ENCODE measurements at regions not wholly inside any gene's neighbourhood (a gene's known extent, or its start where the extent isn't known, plus 50 kb on each side); places are given as distances from the start of the nearest gene placed in this dataset.

DNA sequence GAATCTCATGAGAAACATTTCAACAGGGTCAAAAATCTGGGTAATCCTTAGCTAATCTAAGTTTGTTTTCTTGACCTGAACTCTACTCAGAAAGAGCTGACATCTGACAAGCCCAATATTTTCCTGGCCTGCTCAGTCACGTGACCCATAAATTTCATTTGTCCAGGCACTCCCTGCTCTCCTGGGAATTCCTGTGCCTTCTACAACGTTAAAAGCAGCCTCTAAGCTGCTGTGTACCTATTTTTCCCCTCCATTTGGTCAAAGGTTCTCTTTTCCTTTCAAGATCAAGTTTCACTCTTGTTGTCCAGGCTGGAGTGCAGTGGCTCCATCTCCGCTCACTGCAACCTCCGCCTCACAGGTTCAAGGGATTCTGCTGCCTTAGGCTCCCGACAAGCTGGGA lies 148.8 kb upstream of the ABCA1 start:
- Histone ChIP-seq H3K4me3 (ENCODE audit: low read length) (no peak overlapping the region), H3K9me3 (ENCODE audit: control insufficient read depth, low read length) (no peaks in the 10 kb centered on the region), H3K27me3 (replicated peaks; ENCODE audit: control insufficient read depth, insufficient read depth, low read length) (no peaks in the 10 kb centered on the region), H3K4me1 (ENCODE audit: control insufficient read depth, insufficient read depth, low read length) (peaks cover 23% of the 10 kb centered on the region), H3K9ac (ENCODE audit: low read length) (no peak overlapping the region), H3K36me3 (ENCODE audit: control insufficient read depth, insufficient read depth, low read length, severe bottlenecking) (no peaks in the 10 kb centered on the region)
- DNase-seq (ENCODE audit: low read depth) = no peak

DNA sequence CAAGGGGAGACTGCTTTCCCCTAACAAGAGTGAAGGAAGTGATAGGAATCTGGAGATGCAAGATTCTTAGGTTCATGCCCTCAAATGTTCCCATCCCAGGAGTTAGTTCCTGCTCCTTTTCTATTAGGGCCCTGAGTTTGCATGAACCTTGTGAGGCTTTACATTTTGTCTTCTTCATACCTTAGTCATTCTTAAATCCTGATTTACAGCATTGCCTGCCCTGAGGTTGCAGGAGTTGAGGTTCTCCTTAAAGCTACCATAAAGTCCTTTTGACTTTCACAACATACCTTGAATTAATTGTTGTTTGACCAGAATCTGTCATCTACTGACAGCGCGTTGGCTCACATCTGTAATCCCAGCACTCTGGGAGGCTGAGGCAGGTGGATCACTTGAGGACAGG lies 151.5 kb upstream of the ABCA1 start:
- no peak overlapping the region for H3K9ac ChIP-seq (ENCODE audit: low read length)
- no peaks in the 10 kb centered on the region for H3K27me3 ChIP-seq (replicated peaks; ENCODE audit: control insufficient read depth, insufficient read depth, low read length)
- DNase-seq (ENCODE audit: low read depth) = no peak

DNA sequence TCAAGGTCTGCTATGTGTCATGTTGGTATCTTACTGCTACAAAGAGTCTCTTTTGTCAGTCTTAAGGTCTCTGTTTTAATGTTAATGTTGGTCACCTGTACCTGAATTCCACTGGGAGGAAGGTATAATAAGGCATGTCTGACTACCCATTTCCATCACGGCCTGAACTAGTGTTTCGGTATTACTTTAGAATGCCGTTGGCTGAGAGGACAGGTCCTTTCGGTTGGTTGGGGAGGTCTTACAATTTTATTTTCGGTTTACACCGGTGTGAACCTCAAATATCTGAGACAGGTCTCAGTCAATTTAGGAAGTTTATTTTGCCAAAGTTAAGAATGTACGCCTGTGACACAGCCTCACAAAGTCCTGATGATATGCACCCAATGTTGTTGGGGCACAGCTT lies 154.9 kb upstream of the ABCA1 start:
- no peaks in the 10 kb centered on the region for H3K27me3 ChIP-seq (replicated peaks; ENCODE audit: control insufficient read depth, insufficient read depth, low read length)
- no peak overlapping the region for H3K9ac ChIP-seq (ENCODE audit: low read length)
- H3K36me3 ChIP-seq (ENCODE audit: control insufficient read depth, insufficient read depth, low read length, severe bottlenecking) = no peaks in the 10 kb centered on the region
- no peak for DNase-seq (ENCODE audit: low read depth)
- H3K9me3 ChIP-seq (ENCODE audit: control insufficient read depth, low read length) = no peaks in the 10 kb centered on the region
- no peaks in the 10 kb centered on the region for H3K4me1 ChIP-seq (ENCODE audit: control insufficient read depth, insufficient read depth, low read length)
- no peak overlapping the region for H3K4me3 ChIP-seq (ENCODE audit: low read length)

More for the DNA sequence above, 151.5 kb upstream of the ABCA1 start:
- H3K4me1 ChIP-seq (ENCODE audit: control insufficient read depth, insufficient read depth, low read length) = peaks cover 7% of the 10 kb centered on the region
- H3K4me3 ChIP-seq (ENCODE audit: low read length) = no peak overlapping the region
- no peaks in the 10 kb centered on the region for H3K36me3 ChIP-seq (ENCODE audit: control insufficient read depth, insufficient read depth, low read length, severe bottlenecking)
- no peaks in the 10 kb centered on the region for H3K9me3 ChIP-seq (ENCODE audit: control insufficient read depth, low read length)

DNA sequence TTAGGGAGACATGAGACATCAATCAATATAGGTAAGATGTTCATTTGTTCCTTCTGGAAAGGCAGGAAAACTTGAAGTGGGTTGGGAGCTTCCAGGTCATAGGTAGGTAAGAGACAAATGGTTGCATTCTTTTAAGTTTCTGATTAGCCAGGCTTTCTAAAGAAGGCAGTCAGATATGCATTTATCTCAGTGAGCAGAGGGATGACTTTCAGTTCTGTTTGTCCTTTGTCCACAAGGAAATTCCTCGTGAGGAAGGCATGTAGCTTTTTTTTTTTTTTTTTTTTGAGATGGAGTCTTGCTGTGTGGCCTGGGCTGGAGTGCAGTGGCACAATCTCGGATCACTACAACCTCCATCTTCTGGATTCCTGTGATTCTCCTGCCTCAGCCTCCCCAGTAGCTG lies 155.3 kb upstream of the ABCA1 start:
- no peak overlapping the region for H3K4me3 ChIP-seq (ENCODE audit: low read length)
- H3K4me1 ChIP-seq (ENCODE audit: control insufficient read depth, insufficient read depth, low read length) = no peaks in the 10 kb centered on the region
- no peaks in the 10 kb centered on the region for H3K9me3 ChIP-seq (ENCODE audit: control insufficient read depth, low read length)
- DNase-seq (ENCODE audit: low read depth) = peak; percentile 8
- no peaks in the 10 kb centered on the region for H3K27me3 ChIP-seq (replicated peaks; ENCODE audit: control insufficient read depth, insufficient read depth, low read length)
- H3K36me3 ChIP-seq (ENCODE audit: control insufficient read depth, insufficient read depth, low read length, severe bottlenecking) = no peaks in the 10 kb centered on the region
- no peak overlapping the region for H3K9ac ChIP-seq (ENCODE audit: low read length)

DNA sequence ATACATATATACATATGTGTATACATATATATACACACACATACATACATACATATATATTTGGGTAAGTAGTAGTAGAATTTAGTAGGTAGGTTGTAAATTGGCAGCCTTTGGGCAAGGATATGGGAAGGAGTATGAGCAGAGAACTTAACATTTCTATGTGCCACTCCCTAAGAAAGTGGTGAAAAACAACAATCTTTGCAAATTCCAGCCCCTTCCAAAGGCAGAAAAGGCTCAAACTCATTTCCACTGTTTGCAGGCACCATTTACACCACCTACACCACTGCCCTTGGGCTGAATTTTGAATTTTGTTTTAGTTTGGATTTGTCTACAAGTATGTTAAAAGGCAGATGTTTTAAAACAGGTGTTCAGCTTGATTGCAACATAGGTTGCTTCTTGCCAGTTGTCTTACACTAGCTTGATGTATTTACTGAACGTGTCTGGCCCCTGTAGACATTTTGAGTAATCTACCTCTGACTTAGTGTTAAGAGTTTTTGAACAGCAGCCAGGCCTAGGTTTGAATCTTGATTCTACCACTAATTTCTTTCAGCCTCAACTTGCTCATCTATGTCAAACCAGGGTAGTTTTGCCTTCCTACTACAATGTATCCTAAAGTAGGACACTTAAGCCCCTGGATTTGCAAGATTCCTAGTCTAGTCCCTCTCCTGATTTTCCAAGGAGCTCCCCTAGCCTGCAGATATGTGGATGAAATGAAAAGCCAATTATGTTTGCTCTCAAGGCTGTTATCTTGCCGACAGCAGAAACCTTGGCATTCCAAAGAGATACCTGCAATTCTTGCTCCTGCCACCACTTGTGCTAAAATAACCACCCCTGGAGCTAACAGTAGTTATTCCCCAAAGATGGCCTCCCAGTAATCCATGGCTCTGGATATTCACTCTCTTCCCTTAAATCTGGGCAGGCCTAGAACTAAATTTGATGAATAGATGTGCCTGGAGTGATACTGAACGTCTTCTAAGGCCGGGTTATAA lies 156.2 kb upstream of the SLC44A1 start:
- Histone ChIP-seq H3K27me3 (replicated peaks; ENCODE audit: control insufficient read depth, insufficient read depth, low read length) (no peaks in the 10 kb centered on the region), H3K4me1 (ENCODE audit: control insufficient read depth, insufficient read depth, low read length) (peaks cover 18% of the 10 kb centered on the region), H3K9me3 (ENCODE audit: control insufficient read depth, low read length) (peaks cover 6% of the 10 kb centered on the region), H3K4me3 (ENCODE audit: low read length) (no peak overlapping the region), H3K36me3 (ENCODE audit: control insufficient read depth, insufficient read depth, low read length, severe bottlenecking) (no peaks in the 10 kb centered on the region), H3K9ac (ENCODE audit: low read length) (no peak overlapping the region)
- DNase-seq (ENCODE audit: low read depth) = no peak

DNA sequence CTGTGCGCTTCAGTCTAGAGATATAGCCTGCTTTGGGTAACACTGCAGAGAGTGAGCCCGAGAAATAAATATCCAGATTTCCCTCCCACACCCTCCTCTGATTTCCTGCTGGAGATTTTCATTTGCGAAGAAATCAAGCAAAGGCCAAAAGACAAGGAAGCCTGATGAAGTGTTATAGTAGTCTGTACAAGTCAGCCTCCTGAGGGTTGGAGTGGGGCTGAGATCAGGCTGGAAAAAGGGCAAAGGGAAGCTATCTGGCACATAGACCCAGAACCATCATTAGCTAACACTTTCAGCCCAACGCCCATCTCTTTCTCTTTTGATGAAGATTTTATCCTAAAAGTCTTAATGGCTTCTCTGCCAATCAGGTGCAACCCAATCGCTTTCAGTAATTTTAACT lies 154.6 kb upstream of the SLC44A1 start:
- no peak for DNase-seq (ENCODE audit: low read depth)
- Histone ChIP-seq H3K9ac (ENCODE audit: low read length) (no peak overlapping the region), H3K27me3 (replicated peaks; ENCODE audit: control insufficient read depth, insufficient read depth, low read length) (no peaks in the 10 kb centered on the region), H3K9me3 (ENCODE audit: control insufficient read depth, low read length) (peaks cover 6% of the 10 kb centered on the region), H3K4me1 (ENCODE audit: control insufficient read depth, insufficient read depth, low read length) (peaks cover 18% of the 10 kb centered on the region), H3K36me3 (ENCODE audit: control insufficient read depth, insufficient read depth, low read length, severe bottlenecking) (no peaks in the 10 kb centered on the region), H3K4me3 (ENCODE audit: low read length) (no peak overlapping the region)

DNA sequence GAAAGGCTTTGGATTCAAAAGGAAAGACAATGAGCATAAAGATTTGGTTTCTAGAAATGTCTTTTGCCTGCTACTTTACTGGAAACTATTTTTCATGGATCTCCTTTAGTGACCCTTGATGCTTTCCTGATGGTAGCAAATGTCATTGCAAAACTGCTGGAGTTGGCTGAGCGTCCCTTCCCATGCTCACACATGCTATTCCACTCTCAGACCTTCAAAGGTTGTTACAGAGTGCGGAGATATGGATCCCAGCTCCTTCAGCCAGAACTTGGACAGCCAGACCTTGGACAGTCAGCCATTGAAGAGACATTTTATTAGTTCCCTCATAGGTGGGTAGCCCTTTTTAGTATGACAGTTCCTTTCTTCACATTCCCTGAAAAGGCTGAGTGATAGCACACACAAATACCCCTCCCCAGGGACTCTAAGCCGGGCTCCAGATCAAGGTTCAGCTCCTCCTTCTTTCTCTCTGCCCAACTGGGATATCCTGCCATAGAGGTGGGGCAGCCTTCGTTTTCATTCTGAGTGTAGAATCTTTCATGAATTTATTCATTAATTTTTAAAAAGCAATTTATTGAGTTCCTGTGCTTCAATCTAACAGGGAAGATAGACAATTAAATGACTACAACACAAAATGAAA lies 153.3 kb upstream of the SLC44A1 start:
- peaks cover 6% of the 10 kb centered on the region for H3K9me3 ChIP-seq (ENCODE audit: control insufficient read depth, low read length)
- peak overlapping the region; percentile 14 for H3K4me3 ChIP-seq (ENCODE audit: low read length)
- DNase-seq (ENCODE audit: low read depth) = no peak

DNA sequence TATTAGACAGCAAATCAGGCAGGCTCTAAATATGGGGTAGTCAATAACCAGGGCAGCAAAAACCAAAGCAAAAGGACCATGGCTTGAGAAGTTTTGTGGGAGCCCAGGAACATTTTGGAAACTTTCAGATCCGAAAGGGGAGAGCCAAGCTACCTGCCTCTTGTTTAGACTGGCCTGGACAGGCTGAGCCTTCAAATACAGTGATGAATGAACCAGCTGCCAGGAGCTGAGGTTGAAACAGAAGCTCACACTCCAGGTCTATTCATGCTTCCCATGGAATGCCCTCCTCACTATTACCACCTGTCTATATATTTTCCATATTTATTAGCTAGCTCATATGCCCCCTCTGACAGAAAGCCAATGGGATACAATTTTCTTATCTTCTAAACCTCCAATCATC lies 150.8 kb upstream of the SLC44A1 start:
- DNase-seq (ENCODE audit: low read depth) = no peak

More for the DNA sequence above, 153.3 kb upstream of the SLC44A1 start:
- Histone ChIP-seq H3K9ac (ENCODE audit: low read length) (no peak overlapping the region), H3K4me1 (ENCODE audit: control insufficient read depth, insufficient read depth, low read length) (peaks cover 18% of the 10 kb centered on the region), H3K36me3 (ENCODE audit: control insufficient read depth, insufficient read depth, low read length, severe bottlenecking) (no peaks in the 10 kb centered on the region), H3K27me3 (replicated peaks; ENCODE audit: control insufficient read depth, insufficient read depth, low read length) (no peaks in the 10 kb centered on the region)

DNA sequence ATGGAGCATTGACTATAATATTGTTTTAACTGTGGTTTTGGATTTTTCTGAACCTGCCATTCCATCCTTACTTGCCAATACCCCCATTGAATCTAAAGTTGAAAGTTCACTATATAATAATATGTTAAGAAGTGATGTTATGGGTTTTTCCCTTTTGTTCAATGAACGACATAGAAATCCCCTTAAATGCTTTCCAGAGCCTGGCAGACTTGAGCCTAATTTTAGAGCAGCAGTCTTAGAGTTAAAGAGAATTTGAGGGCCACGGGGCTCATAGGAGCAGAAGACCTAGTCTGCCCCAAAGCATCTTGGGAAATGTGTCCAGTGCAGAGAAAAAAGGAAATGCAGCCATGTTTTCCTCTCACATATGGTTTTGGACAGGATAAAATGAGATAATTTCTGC lies 146.1 kb upstream of the SLC44A1 start:
- H3K9ac ChIP-seq (ENCODE audit: low read length) = no peak overlapping the region

More for the DNA sequence above, 150.8 kb upstream of the SLC44A1 start:
- H3K9me3 ChIP-seq (ENCODE audit: control insufficient read depth, low read length) = peaks cover 5% of the 10 kb centered on the region
- H3K36me3 ChIP-seq (ENCODE audit: control insufficient read depth, insufficient read depth, low read length, severe bottlenecking) = no peaks in the 10 kb centered on the region
- no peak overlapping the region for H3K4me3 ChIP-seq (ENCODE audit: low read length)
- H3K9ac ChIP-seq (ENCODE audit: low read length) = no peak overlapping the region
- peaks cover 18% of the 10 kb centered on the region for H3K4me1 ChIP-seq (ENCODE audit: control insufficient read depth, insufficient read depth, low read length)
- H3K27me3 ChIP-seq (replicated peaks; ENCODE audit: control insufficient read depth, insufficient read depth, low read length) = no peaks in the 10 kb centered on the region

DNA sequence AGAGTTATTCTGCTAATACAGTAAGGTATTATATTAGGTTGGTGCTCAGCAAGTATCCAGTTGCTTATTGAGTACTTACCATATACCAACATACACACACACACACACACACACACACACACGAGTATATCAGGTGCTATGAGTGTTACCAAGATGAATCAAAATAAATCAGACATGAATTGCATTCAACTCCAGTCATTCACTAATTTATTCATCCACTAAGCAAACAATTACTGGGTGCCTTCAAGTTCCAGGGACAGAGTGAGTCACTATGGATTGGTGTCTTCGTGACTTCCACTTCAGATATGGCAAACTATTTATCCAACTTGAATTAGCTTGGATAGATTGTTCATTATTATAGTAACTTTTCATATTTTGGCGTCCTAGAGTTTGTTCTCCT lies 140.7 kb upstream of the SLC44A1 start:
- no peaks in the 10 kb centered on the region for H3K9me3 ChIP-seq (ENCODE audit: control insufficient read depth, low read length)
- DNase-seq (ENCODE audit: low read depth) = no peak
- no peaks in the 10 kb centered on the region for H3K27me3 ChIP-seq (replicated peaks; ENCODE audit: control insufficient read depth, insufficient read depth, low read length)
- no peaks in the 10 kb centered on the region for H3K4me1 ChIP-seq (ENCODE audit: control insufficient read depth, insufficient read depth, low read length)
- no peaks in the 10 kb centered on the region for H3K36me3 ChIP-seq (ENCODE audit: control insufficient read depth, insufficient read depth, low read length, severe bottlenecking)
- H3K9ac ChIP-seq (ENCODE audit: low read length) = no peak overlapping the region
- H3K4me3 ChIP-seq (ENCODE audit: low read length) = no peak overlapping the region

More for the DNA sequence above, 146.1 kb upstream of the SLC44A1 start:
- Histone ChIP-seq H3K4me3 (ENCODE audit: low read length) (no peak overlapping the region), H3K36me3 (ENCODE audit: control insufficient read depth, insufficient read depth, low read length, severe bottlenecking) (no peaks in the 10 kb centered on the region), H3K9me3 (ENCODE audit: control insufficient read depth, low read length) (no peaks in the 10 kb centered on the region), H3K27me3 (replicated peaks; ENCODE audit: control insufficient read depth, insufficient read depth, low read length) (no peaks in the 10 kb centered on the region), H3K4me1 (ENCODE audit: control insufficient read depth, insufficient read depth, low read length) (no peaks in the 10 kb centered on the region)
- no peak for DNase-seq (ENCODE audit: low read depth)

DNA sequence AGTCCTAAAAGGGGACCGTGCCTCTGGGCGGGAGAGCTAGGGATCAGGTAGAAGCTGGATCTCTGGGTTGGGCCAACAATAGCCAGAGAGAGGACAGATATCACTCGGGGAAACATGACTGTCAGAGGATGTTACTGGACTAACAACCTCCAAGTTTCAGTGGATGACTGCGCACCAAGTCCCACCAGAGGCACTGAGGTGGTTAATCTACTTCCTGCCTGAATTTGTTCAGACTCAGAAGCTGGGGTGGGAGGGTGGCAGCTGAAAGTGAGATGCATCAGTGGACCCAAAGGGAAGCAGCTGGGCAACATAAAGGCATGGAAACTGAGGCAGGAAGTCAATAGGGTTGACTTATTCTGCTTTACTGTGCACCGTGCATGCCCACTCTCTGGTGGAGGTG lies 130.1 kb upstream of the SLC44A1 start:
- no peak overlapping the region for H3K4me3 ChIP-seq (ENCODE audit: low read length)
- no peak overlapping the region for H3K9ac ChIP-seq (ENCODE audit: low read length)
- H3K4me1 ChIP-seq (ENCODE audit: control insufficient read depth, insufficient read depth, low read length) = no peaks in the 10 kb centered on the region
- no peaks in the 10 kb centered on the region for H3K27me3 ChIP-seq (replicated peaks; ENCODE audit: control insufficient read depth, insufficient read depth, low read length)
- no peaks in the 10 kb centered on the region for H3K9me3 ChIP-seq (ENCODE audit: control insufficient read depth, low read length)
- H3K36me3 ChIP-seq (ENCODE audit: control insufficient read depth, insufficient read depth, low read length, severe bottlenecking) = no peaks in the 10 kb centered on the region
- DNase-seq (ENCODE audit: low read depth) = no peak

Data from adipocyte (in vitro differentiated cells).